DOHH2 (cell line): ENCODE measurements at regions not wholly inside any gene's neighbourhood (a gene's known extent, or its start where the extent isn't known, plus 50 kb on each side); places are given as distances from the start of the nearest gene placed in this dataset.

ENCODE experiments used
- H3F3A ChIP-seq: fragments of 200-600 bp; sonication (generic), shearing (Covaris generic); 2 replicates; pipeline ENCODE4 v1.6.0; 2016; ENCODE audit warnings: antibody characterized with exemption, mild to moderate bottlenecking; ENCODE audit not compliant: control insufficient read depth, insufficient read depth
- H3K27ac ChIP-seq: fragments of 200-600 bp; sonication (generic); 2 replicates; pipeline ENCODE4 v1.5.1; 2014; ENCODE audit warnings: low read depth, mild to moderate bottlenecking, low read length, moderate library complexity
- H3K27me3 ChIP-seq: fragments of 200-600 bp; sonication (generic); 2 replicates; pipeline ENCODE4 v1.6.1; 2014; ENCODE audit warnings: mild to moderate bottlenecking, low read length, mixed read lengths; ENCODE audit not compliant: control insufficient read depth
- H3K36me3 ChIP-seq: fragments of 200-600 bp; sonication (generic); 2 replicates; pipeline ENCODE4 v1.6.1; 2014; ENCODE audit warnings: mild to moderate bottlenecking, low read length, moderate library complexity, mixed read lengths; ENCODE audit not compliant: control insufficient read depth
- H3K4me1 ChIP-seq: fragments of 200-600 bp; sonication (generic); 2 replicates; pipeline ENCODE4 v1.6.1; 2014; ENCODE audit warnings: mild to moderate bottlenecking, low read length, mixed read lengths; ENCODE audit not compliant: control insufficient read depth
- H3K4me2 ChIP-seq: fragments of 200-600 bp; sonication (generic); 2 replicates; pipeline ENCODE4 v1.6.0; 2014; ENCODE audit warnings: mild to moderate bottlenecking, low read length, moderate library complexity
- H3K4me3 ChIP-seq: fragments of 200-600 bp; sonication (generic); 2 replicates; pipeline ENCODE4 v1.5.1; 2014; ENCODE audit warnings: mild to moderate bottlenecking, low read length, mixed read lengths
- H3K79me2 ChIP-seq: fragments of 200-600 bp; sonication (generic); 2 replicates; pipeline ENCODE4 v1.6.1; 2014; ENCODE audit warnings: mild to moderate bottlenecking, low read length, mixed read lengths; ENCODE audit not compliant: control insufficient read depth
- H3K9me2 ChIP-seq: fragments of 200-600 bp; sonication (generic); replicated peaks from 2 replicates; pipeline ENCODE4 v1.6.1; 2014; ENCODE audit warnings: mild to moderate bottlenecking, low read length, mixed read lengths; ENCODE audit not compliant: control insufficient read depth
- H3K9me3 ChIP-seq: fragments of 200-600 bp; sonication (generic); 2 replicates; pipeline ENCODE4 v1.6.1; 2014; ENCODE audit warnings: antibody characterized with exemption, low read length, mixed read lengths; ENCODE audit not compliant: control insufficient read depth, insufficient read depth
- H4K20me1 ChIP-seq: fragments of 200-600 bp; sonication (generic); 2 replicates; pipeline ENCODE4 v1.6.0; 2014; ENCODE audit warnings: low read depth, mild to moderate bottlenecking, antibody characterized with exemption, low read length, moderate library complexity; ENCODE audit not compliant: control insufficient read depth, insufficient read depth
- CTCF ChIP-seq: fragments of 200-600 bp; sonication (generic); IDR thresholded peaks from one replicate; pipeline ENCODE4 v1.5.1; 2014; ENCODE audit warnings: antibody characterized with exemption, mild to moderate bottlenecking, low read depth, low read length; ENCODE audit not compliant: poor library complexity, severe bottlenecking
- EZH2phosphoT487 ChIP-seq: fragments of 200-600 bp; sonication (generic); IDR thresholded peaks from 2 replicates; pipeline ENCODE4 v1.6.1; 2017; ENCODE audit warnings: borderline replicate concordance, mild to moderate bottlenecking, antibody characterized with exemption, low read length, moderate library complexity, mixed read lengths

DNA sequence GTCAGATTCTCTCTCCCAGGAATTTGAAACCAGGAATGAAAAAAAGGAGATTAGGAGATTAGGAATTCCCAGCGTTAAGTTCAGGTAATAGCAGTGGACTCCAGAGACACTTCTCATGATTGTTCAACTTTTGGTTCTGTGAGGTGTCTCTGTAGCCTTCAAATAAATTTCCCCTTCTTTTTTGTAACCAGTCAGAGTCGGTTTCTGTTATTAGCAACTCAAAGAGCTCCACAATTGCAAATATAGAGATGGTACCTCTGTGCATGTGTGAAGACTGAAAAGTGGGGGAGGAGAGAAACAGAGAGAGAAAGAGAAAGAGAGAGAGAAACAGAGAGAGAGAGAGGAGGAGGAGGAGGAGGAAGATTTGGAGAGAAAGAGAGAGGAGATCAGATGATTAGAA is 112.8 kb upstream of the STEAP1B start:
- peaks cover 6% of the 10 kb centered on the region; the same call in 1 of the 2 replicates for H3K9me3 ChIP-seq
- no peaks in the 10 kb centered on the region for H3K79me2 ChIP-seq
- no peaks in the 10 kb centered on the region for H3K36me3 ChIP-seq

GRCh38 chr7:22611758-22612079 is 111.7 kb upstream of the STEAP1B start:
- TF ChIP-seq EZH2phosphoT487 = no peak
- no peak for TF ChIP-seq CTCF
- Histone ChIP-seq H3K4me1 (no peaks in the 10 kb centered on the region), H3K9me2 (no peaks in the 10 kb centered on the region), H3K4me2 (no peak overlapping the region), H3F3A (no peaks in the 10 kb centered on the region), H3K79me2 (no peaks in the 10 kb centered on the region), H3K4me3 (no peak overlapping the region), H3K36me3 (no peaks in the 10 kb centered on the region), H3K27ac (no peak overlapping the region), H4K20me1 (no peaks in the 10 kb centered on the region), H3K9me3 (no peaks in the 10 kb centered on the region), H3K27me3 (peaks cover 55% of the 10 kb centered on the region)

More for the DNA sequence above, 112.8 kb upstream of the STEAP1B start:
- Histone ChIP-seq H3K4me2 (no peak overlapping the region), H3K4me1 (no peaks in the 10 kb centered on the region), H3K9me2 (no peaks in the 10 kb centered on the region), H3K4me3 (no peak overlapping the region), H3F3A (no peaks in the 10 kb centered on the region), H3K27ac (no peak overlapping the region), H3K27me3 (peaks cover 50% of the 10 kb centered on the region), H4K20me1 (no peaks in the 10 kb centered on the region)
- TF ChIP-seq CTCF (no peak), EZH2phosphoT487 (no peak)

GRCh38 chr7:22610951-22611757 is 111.2 kb upstream of the STEAP1B start:
- TF ChIP-seq EZH2phosphoT487 (no peak), CTCF (no peak)
- no peaks in the 10 kb centered on the region for H3K9me2 ChIP-seq
- H3K4me2 ChIP-seq = no peak overlapping the region
- no peaks in the 10 kb centered on the region for H3K4me1 ChIP-seq
- H3K9me3 ChIP-seq = no peaks in the 10 kb centered on the region
- no peaks in the 10 kb centered on the region for H3K79me2 ChIP-seq
- no peaks in the 10 kb centered on the region for H4K20me1 ChIP-seq
- no peak overlapping the region for H3K27ac ChIP-seq
- H3K36me3 ChIP-seq = no peaks in the 10 kb centered on the region
- H3K27me3 ChIP-seq = peaks cover 55% of the 10 kb centered on the region
- H3K4me3 ChIP-seq = no peak overlapping the region
- no peaks in the 10 kb centered on the region for H3F3A ChIP-seq

DNA sequence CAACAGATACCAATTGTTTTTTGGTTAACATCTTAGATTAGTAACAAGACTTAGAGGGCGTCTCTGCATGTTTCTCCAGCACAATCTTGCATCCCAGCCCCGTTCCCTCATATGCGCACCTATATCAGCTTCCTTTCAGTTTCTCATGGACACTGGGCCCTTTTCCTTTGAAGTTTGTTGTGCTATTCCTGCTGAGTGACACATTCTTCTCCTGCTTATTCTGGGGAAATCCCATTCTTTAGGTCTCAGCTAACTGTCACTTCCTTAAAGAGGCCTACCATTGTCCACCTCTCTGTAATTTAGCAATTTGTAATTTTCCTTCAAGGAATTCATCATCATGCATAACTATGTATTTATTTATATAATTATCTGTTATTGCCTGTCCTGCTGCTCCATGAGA is 110.3 kb upstream of the STEAP1B start:
- Histone ChIP-seq H3K4me2 (no peak overlapping the region), H3K27me3 (peaks cover 52% of the 10 kb centered on the region), H3K4me3 (no peak overlapping the region), H3K4me1 (no peaks in the 10 kb centered on the region), H3K9me3 (no peaks in the 10 kb centered on the region), H3K27ac (no peak overlapping the region), H4K20me1 (no peaks in the 10 kb centered on the region), H3K36me3 (no peaks in the 10 kb centered on the region), H3K9me2 (no peaks in the 10 kb centered on the region), H3K79me2 (no peaks in the 10 kb centered on the region), H3F3A (no peaks in the 10 kb centered on the region)
- TF ChIP-seq CTCF (no peak), EZH2phosphoT487 (no peak)
